ENCODE measurements at regions not wholly inside any gene's neighbourhood (a gene's known extent, or its start where the extent isn't known, plus 50 kb on each side); places are given as distances from the start of the nearest gene placed in this dataset.

- DNase-seq: no peak
These were observed 427.2 kb downstream of the COG6 start for GRCh38 chr13:40082639-40083038.

- DNase-seq: no peak
These were observed 428.4 kb downstream of the COG6 start for GRCh38 chr13:40083841-40084240.

GRCh38 chr13:40084934-40085333 is 429.5 kb downstream of the COG6 start:
- DNase-seq: no peak

- DNase-seq: no peak
These were observed 431.9 kb downstream of the COG6 start for GRCh38 chr13:40087091-40088002.

GRCh38 chr13:40094056-40094455 is 438.6 kb downstream of the COG6 start:
- no peak for DNase-seq

GRCh38 chr13:40095695-40096356 is 440.4 kb downstream of the COG6 start:
- no peak for DNase-seq

- DNase-seq: peak; percentile 10
These were observed 441.0 kb downstream of the COG6 start for GRCh38 chr13:40096357-40096901.

GRCh38 chr13:40098246-40098645 is 442.8 kb downstream of the COG6 start:
- DNase-seq: no peak

GRCh38 chr13:40101708-40102359 is 446.4 kb downstream of the COG6 start:
- no peak for DNase-seq

GRCh38 chr13:40102360-40102727 is 446.9 kb downstream of the COG6 start:
- no peak for DNase-seq

- DNase-seq: peak; percentile 37
These were observed 447.4 kb downstream of the COG6 start for GRCh38 chr13:40102854-40103253.

GRCh38 chr13:40103864-40104263 is 448.4 kb downstream of the COG6 start:
- DNase-seq: no peak

- DNase-seq: no peak
These were observed 449.8 kb downstream of the COG6 start for GRCh38 chr13:40105231-40105630.

- no peak for DNase-seq
These were observed 453.9 kb downstream of the COG6 start for GRCh38 chr13:40109351-40109844.

- DNase-seq: no peak
These were observed 458.3 kb downstream of the COG6 start for GRCh38 chr13:40113643-40114304.

GRCh38 chr13:40114305-40114896 is 458.9 kb downstream of the COG6 start:
- no peak for DNase-seq

- DNase-seq: no peak
These were observed 460.0 kb downstream of the COG6 start for GRCh38 chr13:40115426-40115825.

GRCh38 chr13:40116008-40116407 is 460.5 kb downstream of the COG6 start:
- peak; percentile 19 for DNase-seq

- no peak for DNase-seq
These were observed 462.9 kb downstream of the COG6 start for GRCh38 chr13:40118337-40118736.

GRCh38 chr13:40119852-40120251 is 464.4 kb downstream of the COG6 start:
- no peak for DNase-seq

- DNase-seq: no peak
These were observed 464.8 kb downstream of the COG6 start for GRCh38 chr13:40120288-40120687.

GRCh38 chr13:40120781-40121180 is 465.3 kb downstream of the COG6 start:
- no peak for DNase-seq

Data from activated effector memory CD4-positive, alpha-beta T cell treated with Interleukin-2 at 50 U/mL for 16 hours (primary cell).